GM19468 (cell line): ENCODE measurements at regions not wholly inside any gene's neighbourhood (a gene's known extent, or its start where the extent isn't known, plus 50 kb on each side); places are given as distances from the start of the nearest gene placed in this dataset.
A peak's percentile ranks its signal among the peaks of the same experiment; 100 is the strongest.

Experiments used
- ATAC-seq: cut with Tn5 transposase; IDR thresholded peaks from one replicate; pipeline ENCODE4 v1.9.1; 2021; ENCODE audit warnings: mild to moderate bottlenecking, moderate library complexity, moderate number of reproducible peaks; ENCODE audit not compliant: unreplicated experiment; ENCODE audit errors: extremely low read depth

GRCh38 chr5:40416098-40416497 lies 263.6 kb upstream of the PTGER4 start:
- no peak for ATAC-seq

- ATAC-seq, result no peak
Measured at GRCh38 chr5:40414922-40415321, 264.8 kb upstream of the PTGER4 start.

- ATAC-seq, result no peak
Measured at GRCh38 chr5:40413743-40414142, 266.0 kb upstream of the PTGER4 start.

GRCh38 chr5:40412771-40413170 lies 266.9 kb upstream of the PTGER4 start:
- no peak for ATAC-seq

GRCh38 chr5:40410964-40411635 lies 268.6 kb upstream of the PTGER4 start:
- no peak for ATAC-seq

- no peak for ATAC-seq
Measured at GRCh38 chr5:40410231-40410861, 269.4 kb upstream of the PTGER4 start.

GRCh38 chr5:40409601-40410000 lies 270.1 kb upstream of the PTGER4 start:
- ATAC-seq, result no peak

GRCh38 chr5:40406741-40407211 lies 272.9 kb upstream of the PTGER4 start:
- no peak for ATAC-seq

GRCh38 chr5:40405996-40406740 lies 273.5 kb upstream of the PTGER4 start:
- no peak for ATAC-seq

GRCh38 chr5:40405230-40405629 lies 274.5 kb upstream of the PTGER4 start:
- no peak for ATAC-seq

- peak; percentile 30 for ATAC-seq
Measured at GRCh38 chr5:40404613-40405012, 275.1 kb upstream of the PTGER4 start.

GRCh38 chr5:40402007-40402364 lies 277.7 kb upstream of the PTGER4 start:
- no peak for ATAC-seq

GRCh38 chr5:40401284-40402006 lies 278.3 kb upstream of the PTGER4 start:
- ATAC-seq, result no peak

GRCh38 chr5:40400245-40400644 lies 279.5 kb upstream of the PTGER4 start:
- no peak for ATAC-seq

- no peak for ATAC-seq
Measured at GRCh38 chr5:40399349-40399748, 280.4 kb upstream of the PTGER4 start.

GRCh38 chr5:40397976-40398375 lies 281.7 kb upstream of the PTGER4 start:
- no peak for ATAC-seq

- ATAC-seq, result no peak
Measured at GRCh38 chr5:40397091-40397490, 282.6 kb upstream of the PTGER4 start.

- ATAC-seq, result no peak
Measured at GRCh38 chr5:40396317-40396716, 283.4 kb upstream of the PTGER4 start.

GRCh38 chr5:40395251-40395650 lies 284.5 kb upstream of the PTGER4 start:
- no peak for ATAC-seq

GRCh38 chr5:40394698-40395097 lies 285.0 kb upstream of the PTGER4 start:
- no peak for ATAC-seq

- no peak for ATAC-seq
Measured at GRCh38 chr5:40391642-40392041, 288.1 kb upstream of the PTGER4 start.
